Activated naive CD8-positive, alpha-beta T cell treated with anti-CD3 and anti-CD28 coated beads, Interleukin-2, amount 10 ng/mL, durations not matched to agents 7 days and 5 days (primary cell): ENCODE measurements at regions not wholly inside any gene's neighbourhood (a gene's known extent, or its start where the extent isn't known, plus 50 kb on each side); places are given as distances from the start of the nearest gene placed in this dataset.

Experiments used
- ATAC-seq: fragments of 150-1000 bp; cut with Tn5 transposase; one replicate; pipeline ENCODE4 v1.10.0; 2021; ENCODE audit warnings: low read depth, moderate library complexity
- POLR2A ChIA-PET: fragments of 350-600 bp; sonication (Branson Sonifier 250); formaldehyde crosslinking; loops from one replicate; lab custom pipeline; 2021; ENCODE audit warnings: antibody characterized with exemption; lab: Charles Lee
- DNase-seq: peaks from one replicate; pipeline ENCODE4 v3.0.0; 2021
- H3K27ac Mint-ChIP-seq: one replicate; pipeline ENCODE4 v1.8.0; 2022; ENCODE audit warnings: mild to moderate bottlenecking, mixed read lengths
- H3K27me3 Mint-ChIP-seq: one replicate; pipeline ENCODE4 v1.8.0; 2022; ENCODE audit warnings: mild to moderate bottlenecking, moderate library complexity, mixed read lengths
- H3K36me3 Mint-ChIP-seq: one replicate; pipeline ENCODE4 v1.8.0; 2021; ENCODE audit warnings: mild to moderate bottlenecking, mixed read lengths
- H3K4me1 Mint-ChIP-seq: one replicate; pipeline ENCODE4 v1.8.0; 2021; ENCODE audit warnings: mixed read lengths
- H3K4me3 Mint-ChIP-seq: one replicate; pipeline ENCODE4 v1.8.0; 2022; ENCODE audit warnings: mild to moderate bottlenecking, moderate library complexity, mixed read lengths
- H3K9me3 Mint-ChIP-seq: one replicate; pipeline ENCODE4 v1.8.0; 2021; ENCODE audit warnings: mixed read lengths

- no peak for ATAC-seq
- no peaks in the 10 kb centered on the region for H3K4me1 Mint-ChIP-seq
- DNase-seq, result no peak
Observed at GRCh38 chr5:91841423-91841822, 458.3 kb upstream of the ARRDC3 start.

DNA sequence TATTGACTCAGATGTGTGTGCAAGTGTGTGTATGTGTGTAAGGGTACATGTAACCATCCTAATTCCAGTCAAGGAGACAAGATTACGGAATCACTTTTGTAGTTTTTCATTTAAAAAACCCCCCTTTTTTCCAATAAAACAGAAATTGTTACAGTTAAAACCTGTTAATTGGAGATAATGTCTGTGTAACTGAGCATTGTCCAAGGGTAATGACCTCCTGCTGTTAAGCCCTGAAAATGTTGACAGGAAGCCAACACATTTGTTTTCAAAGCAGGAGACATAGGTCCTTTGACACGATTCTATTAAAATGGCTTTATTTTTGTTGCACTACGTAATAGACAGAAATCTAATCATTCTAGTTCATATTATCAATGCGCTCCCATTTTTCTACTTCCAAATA is 457.3 kb upstream of the ARRDC3 start:
- Mint-ChIP-seq H3K36me3 (no peaks in the 10 kb centered on the region), H3K27me3 (no peaks in the 10 kb centered on the region), H3K9me3 (no peaks in the 10 kb centered on the region), H3K27ac (no peak overlapping the region), H3K4me1 (no peaks in the 10 kb centered on the region), H3K4me3 (no peak overlapping the region)
- POLR2A ChIA-PET, result no interaction called here
- DNase-seq (no peak), ATAC-seq (no peak)

More at GRCh38 chr5:91841423-91841822, 458.3 kb upstream of the ARRDC3 start:
- H3K27me3 Mint-ChIP-seq, result no peaks in the 10 kb centered on the region
- no peak overlapping the region for H3K4me3 Mint-ChIP-seq
- H3K36me3 Mint-ChIP-seq, result no peaks in the 10 kb centered on the region
- no peaks in the 10 kb centered on the region for H3K9me3 Mint-ChIP-seq
- no peak overlapping the region for H3K27ac Mint-ChIP-seq
- POLR2A ChIA-PET, result no interaction called here

GRCh38 chr5:91839721-91840120 is 456.6 kb upstream of the ARRDC3 start:
- ATAC-seq (no peak), DNase-seq (no peak)
- Mint-ChIP-seq H3K27ac (no peak overlapping the region), H3K4me3 (no peak overlapping the region), H3K4me1 (no peaks in the 10 kb centered on the region), H3K36me3 (no peaks in the 10 kb centered on the region), H3K9me3 (no peaks in the 10 kb centered on the region), H3K27me3 (no peaks in the 10 kb centered on the region)
- POLR2A ChIA-PET, result no interaction called here

DNA sequence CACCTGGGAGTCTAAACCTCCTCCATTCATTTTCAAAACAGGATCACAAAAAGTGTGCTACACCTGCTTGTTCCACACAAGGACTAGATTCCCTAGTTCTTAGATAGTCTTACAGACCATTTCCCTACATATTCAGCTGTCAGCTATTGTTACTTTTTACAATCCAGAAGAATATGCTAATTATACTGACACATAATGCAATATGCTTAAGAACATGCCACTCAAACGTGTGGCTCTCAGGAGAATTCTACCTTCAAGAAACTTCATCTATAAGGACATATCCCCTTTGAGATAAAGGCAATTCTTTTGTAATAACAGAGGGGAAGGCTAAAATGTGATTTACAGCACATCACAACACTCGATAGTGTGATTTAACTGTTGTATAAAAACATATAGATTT is 456.1 kb upstream of the ARRDC3 start:
- H3K27me3 Mint-ChIP-seq, result no peaks in the 10 kb centered on the region
- no peak overlapping the region for H3K4me3 Mint-ChIP-seq
- no peak for DNase-seq
- H3K27ac Mint-ChIP-seq, result no peak overlapping the region
- H3K9me3 Mint-ChIP-seq, result no peaks in the 10 kb centered on the region
- POLR2A ChIA-PET, result no interaction called here
- no peaks in the 10 kb centered on the region for H3K36me3 Mint-ChIP-seq
- ATAC-seq, result no peak
- no peaks in the 10 kb centered on the region for H3K4me1 Mint-ChIP-seq

GRCh38 chr5:91830361-91830953 is 447.3 kb upstream of the ARRDC3 start:
- POLR2A ChIA-PET, result no interaction called here
- Mint-ChIP-seq H3K9me3 (no peaks in the 10 kb centered on the region), H3K4me3 (no peak overlapping the region), H3K36me3 (no peaks in the 10 kb centered on the region), H3K27ac (no peak overlapping the region), H3K4me1 (no peaks in the 10 kb centered on the region), H3K27me3 (no peaks in the 10 kb centered on the region)
- DNase-seq, result no peak
- no peak for ATAC-seq

- no peaks in the 10 kb centered on the region for H3K4me1 Mint-ChIP-seq
- H3K27ac Mint-ChIP-seq, result no peak overlapping the region
- no peaks in the 10 kb centered on the region for H3K36me3 Mint-ChIP-seq
- no peaks in the 10 kb centered on the region for H3K9me3 Mint-ChIP-seq
- POLR2A ChIA-PET, result no interaction called here
- no peaks in the 10 kb centered on the region for H3K27me3 Mint-ChIP-seq
- no peak overlapping the region for H3K4me3 Mint-ChIP-seq
- no peak for DNase-seq
- ATAC-seq, result no peak
Observed at GRCh38 chr5:91825618-91826017, 442.5 kb upstream of the ARRDC3 start.

DNA sequence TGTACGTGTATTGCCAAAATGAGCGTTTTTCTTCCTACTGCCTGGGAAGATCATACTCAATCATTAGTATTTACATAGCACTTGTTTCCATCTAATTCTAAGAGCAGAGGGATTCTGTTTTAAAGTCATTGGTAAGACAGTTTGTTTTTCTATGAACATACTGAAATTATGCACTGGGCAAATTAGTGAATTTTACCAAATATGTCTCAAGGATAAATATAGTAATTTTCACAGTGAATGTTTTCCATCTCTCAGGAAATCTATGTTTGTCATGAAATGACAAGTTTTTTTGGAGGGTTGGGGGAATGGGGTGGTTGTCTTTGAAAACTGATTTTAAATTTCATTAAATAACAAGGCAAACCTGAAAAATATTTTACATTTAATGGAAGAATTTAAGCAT is 441.3 kb upstream of the ARRDC3 start:
- POLR2A ChIA-PET, result no interaction called here
- DNase-seq, result no peak
- no peaks in the 10 kb centered on the region for H3K36me3 Mint-ChIP-seq
- ATAC-seq, result no peak
- H3K27me3 Mint-ChIP-seq, result no peaks in the 10 kb centered on the region
- no peak overlapping the region for H3K27ac Mint-ChIP-seq
- no peak overlapping the region for H3K4me3 Mint-ChIP-seq
- no peaks in the 10 kb centered on the region for H3K4me1 Mint-ChIP-seq
- no peaks in the 10 kb centered on the region for H3K9me3 Mint-ChIP-seq

- H3K4me3 Mint-ChIP-seq, result no peak overlapping the region
- H3K27ac Mint-ChIP-seq, result no peak overlapping the region
- H3K36me3 Mint-ChIP-seq, result no peaks in the 10 kb centered on the region
- POLR2A ChIA-PET, result no interaction called here
- ATAC-seq, result no peak
- no peak for DNase-seq
- no peaks in the 10 kb centered on the region for H3K27me3 Mint-ChIP-seq
- no peaks in the 10 kb centered on the region for H3K4me1 Mint-ChIP-seq
- no peaks in the 10 kb centered on the region for H3K9me3 Mint-ChIP-seq
Observed at GRCh38 chr5:91820874-91821273, 437.8 kb upstream of the ARRDC3 start.

DNA sequence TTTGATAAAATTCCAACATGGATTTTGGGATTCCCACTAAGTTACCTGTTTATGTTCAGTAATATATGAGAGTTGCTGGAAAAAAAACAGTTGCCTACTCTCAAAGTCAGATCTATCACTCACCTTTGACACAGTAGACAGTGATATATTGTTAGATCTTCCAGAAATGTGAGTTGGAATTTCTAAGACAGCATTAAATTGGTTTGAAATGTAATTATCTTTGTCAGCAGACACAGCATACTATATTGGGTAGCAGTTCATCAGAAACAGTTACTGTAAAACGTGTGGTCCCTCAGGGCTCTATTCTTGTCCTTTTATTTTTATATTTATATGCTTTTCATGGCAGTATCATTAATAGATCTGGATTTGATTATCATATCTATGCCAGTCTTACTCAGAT is 433.6 kb upstream of the ARRDC3 start:
- Mint-ChIP-seq H3K36me3 (no peaks in the 10 kb centered on the region), H3K4me1 (no peaks in the 10 kb centered on the region), H3K27ac (no peak overlapping the region), H3K9me3 (peaks cover 2% of the 10 kb centered on the region), H3K4me3 (no peak overlapping the region), H3K27me3 (no peaks in the 10 kb centered on the region)
- POLR2A ChIA-PET, result no interaction called here
- ATAC-seq (no peak), DNase-seq (no peak)

DNA sequence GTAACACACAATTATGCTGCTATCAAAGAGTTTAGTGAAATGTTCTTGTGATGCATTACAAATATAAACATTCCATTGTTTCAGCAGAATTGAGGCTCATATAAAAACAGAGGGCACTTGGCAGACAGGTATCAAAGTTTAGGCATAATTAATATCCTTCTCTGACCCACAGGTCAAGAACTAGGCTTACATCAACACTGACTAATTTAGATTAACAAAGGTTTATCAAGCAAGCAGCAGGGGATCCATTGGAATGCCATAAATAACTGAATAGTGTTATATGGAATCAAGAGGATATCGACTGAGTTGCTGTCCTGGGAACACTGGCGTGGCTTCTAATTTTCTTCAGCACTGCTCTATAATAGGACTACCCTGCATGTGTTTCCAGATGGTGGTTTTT is 414.5 kb upstream of the ARRDC3 start:
- Mint-ChIP-seq H3K27ac (no peak overlapping the region), H3K9me3 (peaks cover 4% of the 10 kb centered on the region), H3K27me3 (no peaks in the 10 kb centered on the region), H3K4me1 (no peaks in the 10 kb centered on the region), H3K36me3 (no peaks in the 10 kb centered on the region), H3K4me3 (no peak overlapping the region)
- POLR2A ChIA-PET, result no interaction called here
- ATAC-seq (no peak), DNase-seq (no peak)

DNA sequence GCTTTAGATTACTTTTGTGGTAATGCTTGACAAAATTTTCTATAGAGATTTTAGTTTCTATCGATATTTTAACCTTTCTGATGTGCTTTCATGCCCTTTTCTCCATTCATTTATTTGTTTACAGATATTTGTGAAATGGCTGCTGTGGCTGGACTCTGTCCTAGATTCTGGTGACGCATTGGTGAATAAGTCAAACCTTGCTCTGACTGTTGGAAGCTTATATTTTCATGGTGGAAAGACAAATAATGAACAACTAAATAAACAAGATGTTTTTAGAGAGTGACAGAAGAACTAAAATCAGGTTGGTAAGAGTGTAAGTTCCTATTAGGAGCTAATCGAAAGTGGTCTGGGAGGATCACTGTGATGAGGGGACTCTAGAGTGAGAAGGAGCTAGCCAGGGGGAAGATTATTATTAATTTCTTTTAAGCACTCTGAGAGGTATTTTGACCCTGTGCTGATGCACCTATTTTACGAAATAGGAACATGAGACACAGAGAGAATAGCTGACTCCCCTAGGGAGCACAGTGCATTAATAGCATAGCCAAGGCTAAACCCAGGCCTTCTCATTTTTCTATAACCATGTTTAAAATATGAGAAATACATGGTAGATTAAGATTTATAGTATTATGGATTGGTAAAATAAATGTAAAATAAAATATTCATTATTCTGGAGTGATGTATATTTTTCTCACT is 411.9 kb upstream of the ARRDC3 start:
- POLR2A ChIA-PET, result no interaction called here
- ATAC-seq (no peak), DNase-seq (no peak)
- Mint-ChIP-seq H3K36me3 (no peaks in the 10 kb centered on the region), H3K27me3 (no peaks in the 10 kb centered on the region), H3K4me3 (no peak overlapping the region), H3K27ac (no peak overlapping the region), H3K4me1 (no peaks in the 10 kb centered on the region), H3K9me3 (no peaks in the 10 kb centered on the region)

DNA sequence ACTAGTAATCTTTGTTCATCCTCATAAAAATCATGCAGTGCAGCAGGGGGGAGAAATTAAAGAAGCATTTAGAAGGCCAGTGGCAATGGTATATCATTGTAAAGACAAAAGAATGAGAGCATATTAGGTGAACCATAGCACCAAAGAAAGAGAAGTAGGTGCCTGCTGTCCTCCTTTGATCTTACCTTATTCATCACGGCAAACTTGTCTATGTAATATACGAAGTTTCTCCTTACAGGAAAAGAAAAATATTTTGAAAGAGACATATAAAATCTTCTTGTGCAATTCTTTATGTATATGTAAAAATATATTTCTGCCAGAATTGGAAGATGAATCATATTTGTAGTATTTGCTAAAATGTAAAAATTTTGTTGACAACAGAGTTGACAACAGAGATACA is 411.3 kb upstream of the ARRDC3 start:
- Mint-ChIP-seq H3K4me3 (no peak overlapping the region), H3K9me3 (no peaks in the 10 kb centered on the region), H3K27ac (no peak overlapping the region), H3K27me3 (no peaks in the 10 kb centered on the region), H3K36me3 (no peaks in the 10 kb centered on the region), H3K4me1 (no peaks in the 10 kb centered on the region)
- DNase-seq (no peak), ATAC-seq (no peak)
- POLR2A ChIA-PET, result no interaction called here

DNA sequence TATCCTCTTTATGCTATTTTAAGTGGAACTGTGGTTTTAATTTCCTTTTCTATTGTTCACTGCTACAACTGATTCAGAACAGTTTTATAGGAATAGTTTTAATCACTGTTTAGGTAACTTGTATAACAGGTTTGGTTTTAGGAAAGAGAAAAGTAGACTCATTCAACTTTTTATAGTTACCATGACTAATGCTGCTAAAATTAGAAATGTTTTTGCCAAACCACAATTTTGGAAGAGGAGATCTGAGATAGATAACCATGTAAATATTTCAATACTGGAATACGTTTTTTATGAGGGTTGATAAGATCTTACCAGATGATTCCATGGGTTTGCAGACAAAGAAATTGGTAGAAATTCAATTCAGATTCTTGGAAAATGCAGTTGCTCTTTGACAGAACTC is 404.6 kb upstream of the ARRDC3 start:
- no peak overlapping the region for H3K27ac Mint-ChIP-seq
- DNase-seq, result no peak
- no peaks in the 10 kb centered on the region for H3K36me3 Mint-ChIP-seq
- no peak for ATAC-seq
- H3K9me3 Mint-ChIP-seq, result no peaks in the 10 kb centered on the region
- POLR2A ChIA-PET, result no interaction called here
- H3K4me3 Mint-ChIP-seq, result no peak overlapping the region
- H3K27me3 Mint-ChIP-seq, result no peaks in the 10 kb centered on the region
- no peaks in the 10 kb centered on the region for H3K4me1 Mint-ChIP-seq

DNA sequence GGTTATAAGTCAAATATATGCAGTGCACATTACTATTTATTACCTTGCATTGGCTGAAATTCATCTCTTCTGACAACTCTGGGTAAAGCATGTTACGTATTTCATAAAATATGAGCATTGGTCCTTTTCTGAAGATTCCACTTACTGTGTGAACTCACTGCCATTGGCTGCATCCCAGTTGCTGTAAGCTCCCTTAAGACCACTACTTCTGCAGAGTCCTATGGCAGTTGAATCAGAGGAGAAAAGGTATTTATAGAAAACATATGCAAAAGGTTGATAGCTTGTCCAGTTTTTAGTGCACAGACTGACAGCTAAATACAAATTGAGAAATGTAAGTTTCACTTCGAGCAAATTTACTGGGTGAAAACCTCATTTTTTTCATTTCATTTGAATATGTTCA is 394.6 kb upstream of the ARRDC3 start:
- POLR2A ChIA-PET, result no interaction called here
- no peak for DNase-seq
- Mint-ChIP-seq H3K27ac (no peak overlapping the region), H3K36me3 (no peaks in the 10 kb centered on the region), H3K4me3 (no peak overlapping the region), H3K9me3 (no peaks in the 10 kb centered on the region), H3K4me1 (no peaks in the 10 kb centered on the region), H3K27me3 (no peaks in the 10 kb centered on the region)
- no peak for ATAC-seq
